ENCODE measurements at regions not wholly inside any gene's neighbourhood (a gene's known extent, or its start where the extent isn't known, plus 50 kb on each side); places are given as distances from the start of the nearest gene placed in this dataset.
"Not testable (repeated sequence)": the region's sequence is repeated elsewhere in the genome, so short reads cannot be mapped to it uniquely, and the experiment has no call there.

DNA sequence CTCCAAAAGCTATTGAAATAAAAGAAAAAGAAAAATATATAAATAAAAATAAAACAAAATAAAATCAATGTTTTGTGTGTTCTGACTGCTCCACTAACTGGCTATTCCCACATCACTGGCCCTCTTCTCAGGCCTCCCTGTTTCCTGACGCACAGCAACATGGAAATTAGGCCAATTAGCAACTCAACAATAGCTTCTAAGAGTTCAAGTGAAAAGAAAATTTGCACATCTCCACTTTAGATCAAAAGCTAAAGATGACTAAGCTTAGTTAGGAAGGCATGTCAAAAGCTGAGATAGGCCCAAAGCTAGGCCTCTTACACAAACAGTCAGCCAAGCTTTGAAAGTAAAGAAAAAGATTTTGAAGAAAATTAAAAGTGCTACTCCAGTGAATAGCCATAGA is 200.8 kb downstream of the DUSP6 start:
- DNase-seq, result no peak

GRCh38 chr12:89150789-89151188 is 201.5 kb downstream of the DUSP6 start:
- DNase-seq, result not testable (repeated sequence)

GRCh38 chr12:89140602-89141238 is 211.6 kb downstream of the DUSP6 start:
- DNase-seq, result no peak

DNA sequence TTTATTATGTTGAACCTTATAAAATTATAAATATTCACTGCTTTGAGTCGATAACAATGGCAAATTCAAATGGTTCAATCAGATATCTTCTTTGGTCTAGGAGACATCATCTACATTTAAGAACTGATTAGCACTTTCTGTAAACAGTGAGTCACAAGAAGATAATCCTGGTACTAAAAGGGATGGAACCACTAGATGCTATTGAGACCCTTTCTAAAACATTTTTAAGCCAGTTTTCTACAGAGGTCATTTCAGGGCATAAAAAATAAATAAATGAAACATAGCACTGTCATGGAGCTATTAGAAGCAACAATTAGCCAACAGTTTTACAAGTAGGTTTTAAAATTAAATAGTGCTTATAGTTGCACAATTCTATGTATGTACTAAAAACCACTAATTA is 212.2 kb downstream of the DUSP6 start:
- DNase-seq, result no peak

- no peak for DNase-seq
Measured at GRCh38 chr12:89139390-89139789, 212.9 kb downstream of the DUSP6 start.

DNA sequence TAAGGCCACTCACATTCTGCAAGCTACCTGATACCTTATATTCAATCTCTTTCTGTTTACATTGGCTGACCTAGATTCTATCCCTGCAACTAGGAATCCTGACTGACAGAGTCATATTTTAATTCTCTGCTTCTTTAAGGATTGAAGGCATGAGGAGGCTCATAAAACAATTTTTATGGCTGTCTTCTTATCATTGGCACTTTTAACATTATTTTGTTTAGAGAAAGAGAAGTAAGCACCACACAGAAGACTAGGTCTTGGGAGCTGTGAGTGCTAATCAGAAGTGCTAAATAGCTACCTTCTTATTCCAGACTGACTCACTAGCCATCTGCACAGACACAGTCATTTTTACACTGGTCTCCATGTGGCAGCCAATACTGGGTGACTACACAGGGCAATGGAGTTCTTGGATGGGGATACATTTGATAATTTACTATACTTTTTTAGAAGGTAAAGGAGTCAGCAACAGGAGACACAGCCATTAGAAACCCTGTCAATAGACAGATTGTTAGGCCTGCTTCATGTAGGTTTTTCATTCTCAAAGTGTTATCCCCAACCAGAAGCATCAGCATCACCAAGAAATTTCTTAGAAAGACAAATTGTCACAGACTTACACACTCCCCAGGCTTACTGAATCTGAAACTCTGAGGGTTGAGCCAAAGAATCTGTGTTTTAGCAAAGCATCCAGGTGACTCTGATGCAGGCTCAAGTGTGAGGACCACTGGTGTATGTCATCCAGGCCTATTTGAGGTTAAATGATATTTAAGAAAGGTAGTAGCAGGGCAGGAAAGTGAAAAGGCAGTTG is 214.1 kb downstream of the DUSP6 start:
- DNase-seq, result no peak

- no peak for DNase-seq
Measured at GRCh38 chr12:89135976-89136634, 216.2 kb downstream of the DUSP6 start.

DNA sequence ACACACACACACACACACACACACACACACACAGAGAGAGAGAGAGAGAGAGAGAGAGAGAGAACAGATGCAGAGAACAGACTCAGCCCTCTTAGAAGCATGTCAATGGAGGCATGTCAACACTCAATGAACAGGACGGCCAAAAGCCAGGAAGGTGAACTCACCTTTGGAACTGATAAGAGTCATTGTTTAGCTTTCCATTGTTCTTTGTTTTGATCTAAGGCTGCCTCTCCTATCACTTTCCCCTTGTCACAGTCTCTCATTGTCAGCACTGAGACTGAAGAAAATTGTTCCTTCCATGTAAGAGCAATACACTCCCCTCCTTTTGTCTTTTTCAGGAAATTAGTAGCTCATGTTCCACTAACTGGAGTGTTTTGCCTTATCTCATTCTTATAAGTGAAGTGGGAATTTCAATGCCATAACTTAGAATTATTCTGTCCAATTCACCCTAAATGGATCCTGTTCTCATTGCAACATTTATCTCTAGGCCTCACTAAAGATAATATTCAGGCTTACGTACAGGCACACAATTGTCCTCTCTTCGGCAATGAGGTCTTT is 218.0 kb downstream of the DUSP6 start:
- DNase-seq, result no peak

GRCh38 chr12:89129167-89129870 is 223.0 kb downstream of the DUSP6 start:
- no peak for DNase-seq

DNA sequence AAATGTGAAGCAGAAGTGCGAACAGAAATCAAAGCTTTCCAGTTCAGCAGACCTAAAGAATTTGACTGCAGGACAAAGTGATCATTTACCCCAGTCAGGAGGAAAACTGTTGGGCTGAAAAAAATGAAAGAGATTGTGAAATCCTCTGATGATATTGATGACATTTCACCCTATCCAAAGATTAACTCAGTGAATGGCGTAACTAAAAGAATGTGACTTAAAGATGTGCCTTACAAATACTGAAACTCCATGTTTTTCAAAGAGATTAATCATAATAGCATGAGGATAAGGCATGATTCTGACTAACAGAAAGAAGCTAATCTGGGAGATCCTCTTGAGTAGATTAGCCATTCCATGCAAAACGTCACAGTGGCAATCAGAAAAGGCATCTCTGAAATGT is 225.6 kb downstream of the DUSP6 start:
- no peak for DNase-seq

DNA sequence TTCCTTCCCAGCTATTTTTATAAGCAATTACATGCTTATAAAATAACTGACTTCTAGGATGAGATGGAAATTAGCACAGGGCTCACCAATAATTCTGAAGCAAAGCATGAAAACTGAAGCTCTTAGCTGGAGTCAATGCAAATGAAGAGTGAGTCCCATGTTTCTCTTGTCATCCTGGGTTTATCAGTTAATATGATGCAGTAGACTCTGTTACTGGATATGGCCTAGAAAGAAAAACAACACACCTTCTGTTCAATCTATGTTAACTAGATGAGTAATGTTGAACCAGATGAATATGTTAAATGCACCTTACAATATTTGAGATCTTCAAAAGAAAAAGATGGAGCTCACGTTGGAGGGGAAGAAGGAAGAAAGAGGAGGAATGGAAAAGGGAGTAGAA is 229.4 kb downstream of the DUSP6 start:
- no peak for DNase-seq

GRCh38 chr12:89117448-89118034 is 234.8 kb downstream of the DUSP6 start:
- no peak for DNase-seq

DNA sequence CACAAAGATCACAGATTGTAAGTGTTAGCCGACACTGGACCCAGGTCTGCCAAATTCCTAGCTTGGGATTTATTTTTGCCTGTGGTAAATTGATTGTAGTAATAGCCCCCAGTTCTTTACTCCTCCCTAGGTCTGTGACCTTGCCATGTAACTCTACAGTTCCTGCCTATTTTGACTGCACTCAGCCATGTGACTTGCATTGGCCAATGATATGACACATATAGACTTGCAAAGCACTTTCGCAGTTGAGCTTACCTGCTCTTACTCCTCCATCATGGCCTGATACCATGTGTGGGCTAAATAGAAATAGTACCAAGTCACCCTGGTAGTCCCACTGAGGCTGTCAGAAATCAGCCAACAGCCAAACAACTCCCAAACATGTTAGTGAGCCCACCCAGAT is 240.3 kb downstream of the DUSP6 start:
- no peak for DNase-seq

DNA sequence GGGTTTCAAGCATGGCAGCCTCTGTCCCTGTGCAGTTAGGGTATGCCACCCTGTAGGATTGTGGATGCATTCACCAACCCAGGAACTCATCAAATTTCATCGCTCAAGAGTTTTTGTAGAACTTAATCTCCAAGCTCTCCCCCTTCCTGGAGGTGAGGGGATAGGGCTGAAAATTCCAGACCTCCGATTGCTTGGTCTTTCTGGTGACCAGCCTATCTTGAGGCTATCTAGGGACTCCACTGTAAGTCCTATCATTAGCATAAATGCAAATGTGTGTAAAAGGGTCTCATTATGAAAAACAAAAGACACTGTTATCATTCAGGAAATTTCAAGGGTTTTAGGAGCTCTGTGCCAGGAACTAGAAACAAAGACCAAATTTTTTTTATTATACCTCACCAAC is 244.0 kb downstream of the DUSP6 start:
- DNase-seq, result no peak

DNA sequence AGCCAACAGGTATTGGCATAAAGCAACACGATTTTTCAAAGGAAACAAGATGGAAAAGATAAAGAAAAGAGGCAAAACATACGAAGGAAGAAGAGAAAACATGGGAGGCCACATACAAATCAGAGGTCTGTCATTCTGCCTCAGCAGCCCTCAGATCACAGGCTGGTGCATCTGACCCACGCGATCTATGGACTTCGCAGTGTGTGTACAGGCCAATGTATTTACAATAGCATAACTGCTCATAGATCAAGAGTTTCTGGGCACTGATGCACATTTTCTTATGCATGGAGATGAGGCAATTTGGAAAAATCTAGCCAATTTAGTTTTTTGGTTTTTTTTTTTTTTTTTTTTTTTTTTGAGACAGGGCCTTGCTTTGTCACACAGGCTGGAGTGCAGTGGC is 245.4 kb downstream of the DUSP6 start:
- no peak for DNase-seq

DNA sequence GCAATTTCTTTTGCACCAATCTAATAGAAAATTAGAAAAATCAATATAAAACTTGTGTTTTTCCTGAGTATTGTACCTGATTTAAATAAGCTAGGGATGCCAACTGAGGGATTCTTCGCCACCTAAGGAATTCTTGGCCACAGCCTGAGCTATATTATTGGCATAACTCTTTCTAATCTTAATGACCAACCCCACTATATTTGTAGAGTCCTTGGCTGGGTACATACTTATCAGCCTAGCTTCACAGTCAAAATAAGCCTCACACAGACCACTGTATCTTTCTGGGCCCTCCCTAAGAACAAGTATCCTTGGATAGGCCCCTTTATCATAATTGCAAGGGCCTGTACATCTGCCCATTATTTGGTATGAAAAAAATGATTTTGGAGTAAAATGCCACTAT is 247.1 kb downstream of the DUSP6 start:
- no peak for DNase-seq

GRCh38 chr12:89103831-89104230 is 248.5 kb downstream of the DUSP6 start:
- no peak for DNase-seq

- no peak for DNase-seq
Measured at GRCh38 chr12:89101440-89101839, 250.9 kb downstream of the DUSP6 start.

- DNase-seq, result peak; percentile 9
Measured at GRCh38 chr12:89098441-89099112, 253.7 kb downstream of the DUSP6 start.

GRCh38 chr12:89092297-89092696 is 260.0 kb downstream of the DUSP6 start:
- DNase-seq, result no peak

GRCh38 chr12:89091293-89091841 is 260.9 kb downstream of the DUSP6 start:
- no peak for DNase-seq

- DNase-seq, result no peak
Measured at GRCh38 chr12:89089264-89089663, 263.0 kb downstream of the DUSP6 start.
